Panc1 (cell line): ENCODE measurements at regions not wholly inside any gene's neighbourhood (a gene's known extent, or its start where the extent isn't known, plus 50 kb on each side); places are given as distances from the start of the nearest gene placed in this dataset.

Experiments used
- ATAC-seq: fragments of 200-7000 bp; cut with Tn5 transposase; 2 replicates; pipeline ENCODE4 v1.9.1; 2020; ENCODE audit warnings: mild to moderate bottlenecking, moderate library complexity
- BruUV-seq: library from RNA; stranded (reverse); fragments of 400-500 nt; replicated peaks from 2 replicates; lab custom pipeline; 2021; lab: Mats Ljungman, UMichigan
- CTCF ChIA-PET: fragments of 300-600 bp; sonication (Branson Sonifier 250); formaldehyde crosslinking; loops from one replicate; lab custom pipeline; 2022; ENCODE audit warnings: antibody characterized with exemption; lab: Charles Lee
- POLR2A ChIA-PET: fragments of 300-600 bp; sonication (Branson Sonifier 250); formaldehyde crosslinking; loops from one replicate; lab custom pipeline; 2022; ENCODE audit warnings: antibody characterized with exemption; lab: Charles Lee
- DNase-seq: peaks from one replicate; pipeline ENCODE4 v3.0.0-alpha.2; 2010; ENCODE audit warnings: low read depth, low spot score
- H3K27ac ChIP-seq: 2 replicates; pipeline ENCODE4 v1.5.1; 2011; ENCODE audit warnings: mild to moderate bottlenecking, low read length, inconsistent platforms
- H3K27me3 ChIP-seq: fragments of 200-500 bp; sonication (Bioruptor generic); 2 replicates; pipeline ENCODE4 v1.6.0; 2014; ENCODE audit warnings: low read length, inconsistent platforms; ENCODE audit not compliant: control insufficient read depth, insufficient read depth
- H3K36me3 ChIP-seq: fragments of 200-500 bp; sonication (Bioruptor generic); 2 replicates; pipeline ENCODE4 v1.5.1; 2014; ENCODE audit warnings: inconsistent platforms, mild to moderate bottlenecking, low read length, moderate library complexity; ENCODE audit not compliant: control insufficient read depth, insufficient read depth
- H3K4me1 ChIP-seq: 2 replicates; pipeline ENCODE4 v1.5.1; 2011; ENCODE audit warnings: inconsistent platforms, mild to moderate bottlenecking, low read length, moderate library complexity; ENCODE audit not compliant: control insufficient read depth, insufficient read depth
- H3K4me3 ChIP-seq, 2 experiments: 2 replicates each; pipeline ENCODE4 v1.5.1; 2011 to 2012; ENCODE audit warnings: low read depth in 2 of 2, low read length in 2 of 2, mild to moderate bottlenecking in 2 of 2, inconsistent platforms in 1 of 2, moderate library complexity in 1 of 2
- H3K9me3 ChIP-seq: fragments of 200-500 bp; sonication (Bioruptor generic); 2 replicates; pipeline ENCODE4 v1.5.1; 2014; ENCODE audit warnings: low read depth, mild to moderate bottlenecking, inconsistent platforms, low read length, moderate library complexity; ENCODE audit not compliant: control insufficient read depth, insufficient read depth
- CTCF ChIP-seq: fragments of 450-650 bp; IDR thresholded peaks from 2 replicates; pipeline ENCODE4 v1.5.1; 2017; ENCODE audit warnings: mild to moderate bottlenecking
- POLR2AphosphoS5 ChIP-seq: IDR thresholded peaks from 2 replicates; pipeline ENCODE4 v1.6.1; 2012; ENCODE audit warnings: mild to moderate bottlenecking, low read depth, low read length, moderate library complexity
- REST ChIP-seq, 2 experiments: IDR thresholded peaks; 2 replicates each; pipeline ENCODE4 v1.6.1; 2011 to 2012; ENCODE audit warnings: low read depth in 2 of 2, control low read depth in 1 of 2, low read length in 1 of 2, mild to moderate bottlenecking in 1 of 2, moderate library complexity in 1 of 2; ENCODE audit not compliant: insufficient read depth in 1 of 2
- SIN3A ChIP-seq: IDR thresholded peaks from 2 replicates; pipeline ENCODE4 v1.6.1; 2012; ENCODE audit warnings: low read depth, mild to moderate bottlenecking, low read length, moderate library complexity, borderline replicate concordance; ENCODE audit not compliant: insufficient read depth
- TCF7L2 ChIP-seq: IDR thresholded peaks from 2 replicates; pipeline ENCODE4 v1.6.1; 2011; ENCODE audit warnings: mild to moderate bottlenecking, low read depth, low read length, inconsistent platforms
- in situ Hi-C: cut with HindIII; loops from 2 replicates; pipeline ENCODE4 v1.10.0; 2016; ENCODE audit warnings: low sequenced_read_pairs, low pct_unique_long_range_greater_than_20kb
- intact Hi-C: fragments of 100-400 bp; cut with micrococcal nuclease; formaldehyde crosslinking; loops from one replicate; pipeline ENCODE4 v1.10.0; 2022; ENCODE audit not compliant: unreplicated experiment

GRCh38 chr15:29320420-29320819 lies 50.8 kb upstream of the NSMCE3 start:
- intact Hi-C loops: no loop called here
- POLR2A ChIA-PET: no interaction called here

GRCh38 chr15:29319823-29320222 lies 50.2 kb upstream of the NSMCE3 start:
- no peak overlapping the region for H3K4me3 ChIP-seq
- intact Hi-C loops (no loop called here), in situ Hi-C loops (no loop called here)
- no TSS peak for BruUV-seq
- no peaks in the 10 kb centered on the region; the same call in 1 of the 2 replicates for H3K27me3 ChIP-seq
- no peaks in the 10 kb centered on the region for H3K9me3 ChIP-seq
- no peaks in the 10 kb centered on the region for H3K36me3 ChIP-seq
- DNase-seq (no peak), ATAC-seq (no peak)
- ChIA-PET POLR2A (no interaction called here), CTCF (interaction anchor here (0.6 kb wide), 1 partner anchor 174 kb away, joined by 3 read pairs; no protein-coding TSS in a partner anchor)
- H3K27ac ChIP-seq: no peak overlapping the region
- TF ChIP-seq CTCF (no peak), REST (IDR thresholded peaks at IDR 0.05; ENCODE audit: insufficient read depth in 1 of 2, low read depth in 2 of 2, low read length in 1 of 2) (no peak), POLR2AphosphoS5 (no peak), SIN3A (no peak), TCF7L2 (no peak)
- H3K4me1 ChIP-seq: no peaks in the 10 kb centered on the region

More at GRCh38 chr15:29320420-29320819, 50.8 kb upstream of the NSMCE3 start:
- Histone ChIP-seq H3K27ac (no peak overlapping the region), H3K27me3 (no peaks in the 10 kb centered on the region; the same call in 1 of the 2 replicates), H3K9me3 (no peaks in the 10 kb centered on the region), H3K4me3 (no peak overlapping the region), H3K36me3 (no peaks in the 10 kb centered on the region), H3K4me1 (no peaks in the 10 kb centered on the region)
- ATAC-seq (no peak), DNase-seq (no peak)
- in situ Hi-C loops: no loop called here
- BruUV-seq: no TSS peak
- CTCF ChIA-PET: interaction anchor here (0.6 kb wide), 1 partner anchor 175 kb away, joined by 3 read pairs; no protein-coding TSS in a partner anchor
- TF ChIP-seq SIN3A (no peak), POLR2AphosphoS5 (no peak), REST (IDR thresholded peaks at IDR 0.05; ENCODE audit: insufficient read depth in 1 of 2, low read depth in 2 of 2, low read length in 1 of 2) (no peak), TCF7L2 (no peak), CTCF (no peak)
